Suppressor macrophage treated with lipopolysaccharide for 1 hour (primary cell): ENCODE measurements at regions not wholly inside any gene's neighbourhood (a gene's known extent, or its start where the extent isn't known, plus 50 kb on each side); places are given as distances from the start of the nearest gene placed in this dataset.
"Not testable (repeated sequence)": the region's sequence is repeated elsewhere in the genome, so short reads cannot be mapped to it uniquely, and the experiment has no call there.

Experiments
- DNase-seq, 3 donors: peaks; one replicate each; pipeline ENCODE4 v3.0.0-alpha.2; 2020 to 2022

DNA sequence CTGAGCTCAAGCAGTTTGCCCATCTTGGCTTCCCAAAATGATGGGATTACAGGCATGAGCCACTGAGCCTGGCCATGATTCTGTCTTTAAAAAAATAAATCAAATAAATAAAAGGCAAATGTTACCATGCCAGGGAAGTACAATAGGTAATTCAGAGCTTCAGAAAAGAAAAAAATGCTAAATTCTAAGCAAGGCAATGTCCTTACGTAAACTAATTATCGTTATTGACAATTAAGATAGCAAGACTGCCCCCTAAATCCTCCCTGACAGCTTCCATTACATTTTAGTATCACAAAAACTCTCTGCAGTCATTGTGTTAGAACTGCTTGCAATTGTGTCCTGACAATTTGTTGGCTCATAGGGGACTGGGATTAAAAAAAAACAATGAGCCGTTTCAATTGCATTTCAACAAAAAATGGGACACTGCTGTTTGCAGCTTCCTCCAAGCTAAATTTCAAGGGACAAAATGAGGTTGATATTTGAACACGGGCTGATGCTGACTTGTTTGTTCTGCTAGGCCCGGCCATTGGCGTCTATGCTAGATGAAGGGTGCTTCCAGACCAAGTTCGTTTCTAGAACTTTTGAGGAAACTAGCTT is 88.9 kb downstream of the MOGAT1 start:
- no peak for DNase-seq

DNA sequence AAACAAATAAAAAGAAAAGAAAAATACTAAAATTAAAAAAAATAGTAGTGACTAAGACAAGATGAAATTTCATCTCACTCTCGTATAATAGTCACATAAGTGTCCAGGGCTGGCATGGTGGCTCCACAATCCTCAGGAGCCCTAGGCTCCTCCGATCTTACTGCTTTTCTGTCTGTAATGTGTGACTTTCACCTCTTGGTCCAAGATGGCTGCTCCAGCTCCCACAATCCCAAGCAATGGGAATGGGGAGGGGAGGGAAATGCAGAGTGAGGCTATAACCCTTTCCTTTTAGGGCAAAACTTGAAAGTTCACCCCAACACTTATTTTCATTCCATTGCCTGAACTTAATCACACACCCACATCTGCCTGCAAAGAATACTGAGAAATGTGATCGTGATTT is 90.4 kb downstream of the MOGAT1 start:
- no peak for DNase-seq

DNA sequence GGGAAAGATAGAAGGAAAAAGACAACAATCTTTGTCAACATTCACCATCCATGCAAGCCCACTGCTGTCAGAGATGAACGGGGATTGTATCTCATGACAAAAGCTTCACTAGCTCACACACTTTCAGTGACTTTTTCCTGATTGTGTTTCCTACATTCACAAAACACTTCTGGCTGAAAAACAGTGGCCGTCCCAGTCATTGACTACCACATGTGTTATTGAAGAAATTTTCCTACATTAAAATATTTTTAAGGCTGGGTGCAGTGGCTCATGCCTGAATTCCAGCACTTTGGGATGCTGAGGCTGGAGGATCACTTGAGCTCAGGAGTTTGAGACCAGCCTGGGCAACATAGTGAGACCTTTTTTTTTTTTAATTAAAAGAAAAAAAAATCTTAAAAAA is 90.9 kb downstream of the MOGAT1 start:
- no peak for DNase-seq

GRCh38 chr2:222765883-222766282 is 94.4 kb downstream of the MOGAT1 start:
- DNase-seq: not testable (repeated sequence)

GRCh38 chr2:222768019-222768418 is 92.8 kb upstream of the ACSL3 start:
- not testable (repeated sequence) for DNase-seq

- DNase-seq: no peak
Measured at GRCh38 chr2:222769446-222769845, 91.4 kb upstream of the ACSL3 start.

- no peak for DNase-seq
Measured at GRCh38 chr2:222769941-222770340, 90.9 kb upstream of the ACSL3 start.

- no peak for DNase-seq
Measured at GRCh38 chr2:222771832-222772231, 89.0 kb upstream of the ACSL3 start.

- peak; percentile 63 to 68 (median 64) for DNase-seq
Measured at GRCh38 chr2:222774941-222775340, 85.9 kb upstream of the ACSL3 start.

GRCh38 chr2:222776792-222777191 is 84.0 kb upstream of the ACSL3 start:
- DNase-seq: no peak

GRCh38 chr2:222778400-222778799 is 82.4 kb upstream of the ACSL3 start:
- no peak for DNase-seq

DNA sequence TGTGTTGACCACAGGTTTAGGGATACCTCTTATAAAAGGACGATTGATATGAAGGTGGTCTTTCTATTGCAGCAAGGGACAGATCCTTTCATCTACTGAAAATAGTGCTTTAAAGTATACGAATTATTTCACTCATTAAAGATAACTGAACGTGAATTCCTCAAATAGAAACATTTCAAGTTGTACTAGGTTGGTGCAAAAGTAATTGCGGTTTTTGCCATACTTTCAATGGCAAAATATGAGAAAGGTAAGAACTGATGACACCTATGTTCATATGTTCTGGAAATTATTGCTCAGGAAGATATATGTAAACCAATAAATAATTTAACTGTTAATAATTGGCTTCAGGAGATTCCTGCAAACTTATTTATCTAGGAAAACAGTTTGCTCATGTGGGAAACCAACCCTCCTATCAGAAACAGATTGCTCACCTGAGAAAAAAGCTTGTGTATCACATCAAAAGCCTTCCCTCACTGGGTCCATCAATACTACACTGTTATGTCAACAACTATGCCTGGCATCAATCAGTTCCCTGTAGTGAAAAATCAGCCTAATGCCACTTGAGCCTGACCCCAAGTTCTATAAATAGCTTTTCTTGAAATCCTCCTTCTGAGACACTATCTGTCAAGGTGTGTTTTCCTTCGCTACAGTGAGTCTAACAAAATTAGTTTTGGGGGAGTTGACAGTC is 81.5 kb upstream of the ACSL3 start:
- no peak for DNase-seq

DNA sequence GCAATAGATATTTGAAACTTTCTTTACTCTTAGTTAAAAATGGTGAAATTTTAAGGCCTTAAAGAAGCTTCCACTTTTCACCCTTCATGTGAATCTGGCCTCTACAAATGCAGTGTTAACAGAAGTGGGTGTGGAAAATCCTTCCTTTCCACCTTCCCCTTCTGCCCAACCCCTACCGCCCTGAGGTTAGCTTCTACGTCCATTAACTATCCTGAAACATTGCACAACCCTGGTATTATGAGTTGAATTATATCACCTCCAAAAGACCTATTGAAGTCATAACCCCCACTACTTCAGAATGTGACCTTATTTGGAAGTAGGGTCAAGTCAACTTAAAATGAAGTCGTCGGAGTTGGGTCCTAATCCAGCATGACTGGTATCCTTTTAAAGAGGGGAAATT is 80.8 kb upstream of the ACSL3 start:
- DNase-seq: peak; percentile 59 to 74 (median 72)

GRCh38 chr2:222782201-222782730 is 78.6 kb upstream of the ACSL3 start:
- peak; percentile 20 to 55 (median 53) for DNase-seq

- no peak for DNase-seq
Measured at GRCh38 chr2:222783592-222783991, 77.2 kb upstream of the ACSL3 start.

- DNase-seq: no peak
Measured at GRCh38 chr2:222790932-222791331, 69.9 kb upstream of the ACSL3 start.

GRCh38 chr2:222792001-222792611 is 68.7 kb upstream of the ACSL3 start:
- peak; percentile 85 to 90 (median 88) for DNase-seq

DNA sequence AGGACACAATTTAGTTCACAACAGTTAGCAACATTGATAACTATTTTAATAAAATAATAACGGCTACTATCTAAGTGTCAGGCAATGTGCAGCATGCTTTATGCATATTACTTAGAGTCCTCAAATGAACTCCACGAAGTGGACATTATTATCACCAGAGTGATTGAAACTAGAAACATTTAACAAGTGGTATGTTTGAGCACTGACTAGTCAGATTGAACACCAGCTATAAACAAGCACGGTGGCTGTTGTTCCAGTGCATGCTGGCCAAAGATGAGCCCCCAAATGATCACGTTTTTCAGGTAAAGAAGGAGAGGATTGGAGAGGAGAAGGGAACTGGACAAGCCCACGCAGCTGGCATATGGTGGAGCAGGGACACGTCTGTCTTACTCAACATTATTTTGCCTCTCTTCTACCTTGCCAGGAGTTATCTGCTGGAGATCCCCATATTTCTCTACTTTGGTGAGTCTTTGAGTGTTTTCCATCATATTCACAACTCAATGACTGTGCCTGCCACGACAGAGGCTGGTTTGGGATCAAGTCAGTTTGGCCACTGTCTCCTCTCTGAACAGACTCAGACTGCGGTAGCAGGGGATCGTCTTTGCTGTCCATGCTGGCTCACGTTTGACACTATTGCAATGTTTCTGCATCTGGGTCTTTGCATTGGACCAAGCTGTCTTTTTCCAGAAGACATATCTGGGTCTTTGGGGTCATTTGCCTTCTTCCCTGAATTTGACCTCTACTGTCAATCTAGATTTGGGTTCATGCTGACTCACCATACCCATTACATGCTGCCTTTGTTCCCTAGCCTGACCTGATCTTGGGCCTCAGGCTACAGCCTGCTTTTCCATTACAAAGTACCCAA is 66.0 kb upstream of the ACSL3 start:
- DNase-seq: no peak

- DNase-seq: no peak
Measured at GRCh38 chr2:222795450-222796357, 65.1 kb upstream of the ACSL3 start.

DNA sequence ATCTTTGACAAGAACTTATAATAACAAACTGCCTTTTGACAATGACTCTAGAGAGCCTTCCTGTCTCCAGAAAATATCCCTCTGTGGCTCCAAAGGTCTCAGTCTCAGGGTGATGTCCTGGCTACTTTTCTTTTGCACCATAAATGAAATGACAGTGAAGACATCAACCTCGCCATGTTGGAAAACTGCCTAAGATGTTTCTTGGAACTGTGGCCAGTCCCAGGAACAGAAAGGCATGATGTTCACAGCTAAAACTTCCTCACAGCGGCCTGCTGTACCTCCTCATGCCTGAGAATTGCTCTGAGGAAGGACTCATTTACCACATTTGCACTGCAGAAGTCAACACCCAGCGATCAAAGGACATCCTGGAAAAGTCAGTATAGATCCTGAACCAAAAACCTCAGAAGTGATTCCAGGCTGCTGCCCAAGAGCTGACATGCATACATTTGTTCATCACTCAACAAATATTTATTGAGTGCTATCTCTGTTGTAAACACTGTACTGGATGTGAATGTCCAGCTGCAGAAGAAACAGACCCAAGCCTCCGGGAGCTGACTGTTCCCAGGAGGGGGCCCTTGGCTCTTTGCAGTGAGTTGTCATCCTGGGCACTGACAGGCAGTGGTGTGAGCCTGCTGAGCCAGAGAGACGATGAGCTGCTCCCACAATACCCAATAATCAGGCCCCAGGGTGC is 64.3 kb upstream of the ACSL3 start:
- DNase-seq: no peak

DNA sequence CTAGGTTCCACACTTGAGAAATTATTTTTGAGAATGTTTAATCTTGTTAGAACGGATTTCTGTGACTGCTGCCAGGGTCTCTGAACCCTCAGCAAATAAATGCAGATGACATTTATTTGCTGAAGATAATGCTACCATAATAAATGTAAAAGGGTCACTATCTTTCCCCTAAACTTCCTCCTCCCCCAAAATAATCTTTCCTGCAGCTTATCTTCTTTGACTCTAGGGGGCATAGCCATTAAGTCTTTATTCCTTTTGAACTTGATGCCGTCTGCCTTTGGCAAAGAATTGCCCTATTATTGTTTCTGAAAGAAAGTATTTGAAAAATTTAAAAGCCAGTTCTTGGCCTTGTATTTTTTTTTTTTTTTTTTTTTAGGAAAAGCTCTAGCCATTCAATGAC is 63.6 kb upstream of the ACSL3 start:
- peak; percentile 31 to 51 (median 48) for DNase-seq
